B cell (primary cell): ENCODE measurements at regions not wholly inside any gene's neighbourhood (a gene's known extent, or its start where the extent isn't known, plus 50 kb on each side); places are given as distances from the start of the nearest gene placed in this dataset.

Experiments used
- ATAC-seq: fragments of 200-7000 bp; cut with Tn5 transposase; one replicate; pipeline ENCODE4 v1.10.0; 2021; ENCODE audit warnings: low read depth, mild to moderate bottlenecking, moderate number of reproducible peaks, moderate library complexity
- CTCF ChIA-PET: fragments of 350-600 bp; sonication (Branson Sonifier 250); formaldehyde crosslinking; loops from one replicate; lab custom pipeline; 2021; ENCODE audit warnings: antibody characterized with exemption, inconsistent platforms; lab: Charles Lee
- POLR2A ChIA-PET: fragments of 350-600 bp; sonication (Branson Sonifier 250); formaldehyde crosslinking; loops from one replicate; lab custom pipeline; 2021; ENCODE audit warnings: antibody characterized with exemption; lab: Charles Lee
- DNase-seq: peaks from one replicate; pipeline ENCODE4 v3.0.0; 2013
- H2AFZ ChIP-seq: 2 replicates; pipeline ENCODE4 v1.6.1; 2012; ENCODE audit warnings: mild to moderate bottlenecking, low read depth, low read length; ENCODE audit not compliant: insufficient read depth, poor library complexity, severe bottlenecking
- H3K27ac ChIP-seq, 2 donors: 1 replicate in 1 of 2; 2 replicates in 1 of 2; pipeline ENCODE4 v1.5.1; 2012 to 2013; ENCODE audit warnings: low read length in 2 of 2, mild to moderate bottlenecking in 2 of 2, moderate library complexity in 1 of 2
- H3K27me3 ChIP-seq, 4 experiments: fragments of 200-600 bp in 1 of 4; sonication (generic) in 1 of 4; replicated peaks in 1 of 4; 1 replicate in 2 of 4; 2 replicates in 2 of 4; pipeline versions ENCODE4 v1.6.1 to v1.7.0; 2013 to 2016; ENCODE audit warnings: low read length in 3 of 4, mild to moderate bottlenecking in 2 of 4, mixed read lengths in 1 of 4, moderate library complexity in 1 of 4; ENCODE audit not compliant: insufficient read depth in 4 of 4, control insufficient read depth in 3 of 4; ENCODE audit errors: control extremely low read depth in 1 of 4
- H3K36me3 ChIP-seq, 2 experiments: replicated peaks in 1 of 2; 1 replicate in 1 of 2; 2 replicates in 1 of 2; pipeline versions ENCODE4 v1.6.1 to v1.7.1; 2013; ENCODE audit warnings: low read length in 1 of 2; ENCODE audit not compliant: insufficient read depth in 2 of 2, control insufficient read depth in 1 of 2; ENCODE audit errors: control extremely low read depth in 1 of 2, extremely low read depth in 1 of 2
- H3K4me1 ChIP-seq, 2 donors: fragments of 200-600 bp in 1 of 2; sonication (generic) in 1 of 2; 1 replicate in 1 of 2; 2 replicates in 1 of 2; pipeline versions ENCODE4 v1.5.1 to v1.6.1; 2013 to 2017; ENCODE audit warnings: low read length in 2 of 2; ENCODE audit not compliant: control insufficient read depth in 2 of 2, insufficient read depth in 2 of 2
- H3K4me2 ChIP-seq: replicated peaks from 2 replicates; pipeline ENCODE3; 2012; ENCODE audit warnings: mild to moderate bottlenecking, low read depth, low read length; ENCODE audit not compliant: poor library complexity, severe bottlenecking
- H3K4me3 ChIP-seq, 5 experiments: fragments of 200-600 bp in 1 of 5; sonication (generic) in 1 of 5; 1 replicate in 3 of 5; 2 replicates in 2 of 5; pipeline versions ENCODE4 v1.5.1 to v1.7.0; 2011 to 2016; ENCODE audit warnings: low read length in 4 of 5, mild to moderate bottlenecking in 4 of 5, low read depth in 2 of 5, control low read depth in 1 of 5, moderate library complexity in 1 of 5; ENCODE audit not compliant: insufficient read depth in 1 of 5; ENCODE audit errors: control extremely low read depth in 1 of 5, extremely low read depth in 1 of 5
- H3K79me2 ChIP-seq: fragments of 200-600 bp; sonication (generic); one replicate; pipeline ENCODE4 v1.6.0; 2016; ENCODE audit warnings: low read length; ENCODE audit not compliant: control insufficient read depth, insufficient read depth
- H3K9ac ChIP-seq: fragments of 200-600 bp; sonication (generic); 2 replicates; pipeline ENCODE4 v1.6.1; 2017; ENCODE audit warnings: mild to moderate bottlenecking, low read length, moderate library complexity
- H3K9me3 ChIP-seq, 3 donors: one replicate each; pipeline versions ENCODE4 v1.6.1 to v1.7.1; 2013; ENCODE audit warnings: low read length in 2 of 3; ENCODE audit not compliant: control insufficient read depth in 2 of 3, insufficient read depth in 1 of 3; ENCODE audit errors: control extremely low read depth in 1 of 3
- H4K20me1 ChIP-seq: 2 replicates; pipeline ENCODE4 v1.6.0; 2012; ENCODE audit warnings: mild to moderate bottlenecking, low read length; ENCODE audit not compliant: insufficient read depth, control insufficient read depth, poor library complexity, severe bottlenecking
- H3K27ac Mint-ChIP-seq: one replicate; pipeline ENCODE4 v1.8.0; 2021; ENCODE audit warnings: mixed read lengths
- H3K27me3 Mint-ChIP-seq: one replicate; pipeline ENCODE4 v1.8.0; 2021; ENCODE audit warnings: mixed read lengths
- H3K4me1 Mint-ChIP-seq: one replicate; pipeline ENCODE4 v1.8.0; 2021; ENCODE audit warnings: mixed read lengths
- H3K4me3 Mint-ChIP-seq: one replicate; pipeline ENCODE4 v1.8.0; 2021; ENCODE audit warnings: mixed read lengths
- H3K9me3 Mint-ChIP-seq: one replicate; pipeline ENCODE4 v1.8.0; 2022; ENCODE audit warnings: mixed read lengths; ENCODE audit not compliant: insufficient read depth
- CTCF ChIP-seq: fragments of 200-600 bp; IDR thresholded peaks from one replicate; pipeline ENCODE4 v1.8.0; 2022; ENCODE audit warnings: antibody characterized with exemption, mild to moderate bottlenecking
- EZH2 ChIP-seq: IDR thresholded peaks from 2 replicates; pipeline ENCODE4 v1.6.1; 2012; ENCODE audit warnings: borderline replicate concordance, low read depth, mild to moderate bottlenecking, moderate library complexity, low read length; ENCODE audit not compliant: insufficient read depth, poor library complexity, severe bottlenecking
- WGBS: methylation state at CpG from one replicate; pipeline ENCODE4 v1.1.5; 2013; ENCODE audit warnings: missing lambda C conversion rate; ENCODE audit not compliant: insufficient coverage; 5-methylcytosine and 5-hydroxymethylcytosine counted together
- intact Hi-C: fragments of 100-400 bp; cut with micrococcal nuclease; formaldehyde crosslinking; loops from one replicate; pipeline ENCODE4 v1.10.0; 2022

- Mint-ChIP-seq H3K4me1 (no peaks in the 10 kb centered on the region), H3K9me3 (no peaks in the 10 kb centered on the region), H3K4me3 (no peak overlapping the region), H3K27me3 (peaks cover 3% of the 10 kb centered on the region), H3K27ac (no peak overlapping the region)
- no peaks in the 10 kb centered on the region for H3K79me2 ChIP-seq
- ChIA-PET POLR2A (no interaction called here), CTCF (no interaction called here)
- no peak overlapping the region for H3K9ac ChIP-seq
- H3K9me3 ChIP-seq, result no peaks in the 10 kb centered on the region
- no peak overlapping the region for H2AFZ ChIP-seq
- no peaks in the 10 kb centered on the region for H3K4me1 ChIP-seq
- H3K4me2 ChIP-seq, result no peak overlapping the region
- H3K27me3 ChIP-seq, result no peaks in the 10 kb centered on the region
- no CpG with 5 or more reads among the region's 2 CpGs for WGBS
- TF ChIP-seq EZH2, result no peak
- no peak for TF ChIP-seq CTCF
- intact Hi-C loops, result no loop called here
- no peaks in the 10 kb centered on the region for H3K36me3 ChIP-seq
- no peak overlapping the region for H3K27ac ChIP-seq
- no peak overlapping the region for H3K4me3 ChIP-seq
- DNase-seq (no peak), ATAC-seq (no peak)
- H4K20me1 ChIP-seq, result no peaks in the 10 kb centered on the region
These were observed 360.0 kb downstream of the EPHA4 start for GRCh38 chr2:221212105-221212504.

- CTCF ChIA-PET, result no interaction called here
- ATAC-seq, result no peak
- no CpG with 5 or more reads among the region's 1 CpG for WGBS
These were observed 356.6 kb downstream of the EPHA4 start for GRCh38 chr2:221215487-221215886.

More at GRCh38 chr2:221215487-221215886, 356.6 kb downstream of the EPHA4 start:
- Histone ChIP-seq H3K27me3 (no peaks in the 10 kb centered on the region), H3K9ac (no peak overlapping the region), H3K36me3 (no peaks in the 10 kb centered on the region), H3K27ac (no peak overlapping the region), H4K20me1 (no peaks in the 10 kb centered on the region), H2AFZ (no peak overlapping the region), H3K9me3 (no peaks in the 10 kb centered on the region), H3K4me3 (no peak overlapping the region), H3K4me1 (no peaks in the 10 kb centered on the region), H3K79me2 (no peaks in the 10 kb centered on the region), H3K4me2 (no peak overlapping the region)
- DNase-seq, result no peak
- Mint-ChIP-seq H3K4me3 (no peak overlapping the region), H3K27ac (no peak overlapping the region), H3K4me1 (no peaks in the 10 kb centered on the region), H3K9me3 (no peaks in the 10 kb centered on the region), H3K27me3 (peaks cover 7% of the 10 kb centered on the region)
- TF ChIP-seq EZH2, result no peak
- TF ChIP-seq CTCF, result no peak
- intact Hi-C loops, result no loop called here
- POLR2A ChIA-PET, result no interaction called here
